Stomach (tissue), 8 donors: ENCODE measurements at regions not wholly inside any gene's neighbourhood (a gene's known extent, or its start where the extent isn't known, plus 50 kb on each side); places are given as distances from the start of the nearest gene placed in this dataset.

Experiments used
- DNase-seq, 2 donors: peaks; one replicate each; pipeline versions ENCODE4 v3.0.0 to v3.0.0-alpha.2; 2013 to 2019
- H3K27ac ChIP-seq, 5 donors: fragments of 200-600 bp in 4 of 5; sonication (generic) in 4 of 5; one replicate each; pipeline ENCODE4 v1.5.1; 2013 to 2019; ENCODE audit warnings: mild to moderate bottlenecking in 1 of 5, moderate library complexity in 1 of 5
- H3K27me3 ChIP-seq, 3 donors: fragments of 200-600 bp; sonication (generic); one replicate each; pipeline ENCODE4 v1.5.1; 2017 to 2019; ENCODE audit warnings: mixed run types in 1 of 3
- H3K36me3 ChIP-seq, 4 donors: fragments of 200-600 bp; sonication (generic); 1 replicate in 3 of 4; 2 replicates in 1 of 4; pipeline ENCODE4 v1.5.1; 2016 to 2019
- H3K4me1 ChIP-seq, 4 donors: fragments of 200-600 bp; sonication (generic); one replicate each; pipeline ENCODE4 v1.5.1; 2016 to 2019
- H3K4me3 ChIP-seq, 4 donors: fragments of 200-600 bp; sonication (generic) in 3 of 4; one replicate each; pipeline ENCODE4 v1.5.1; 2016 to 2019; ENCODE audit warnings: mild to moderate bottlenecking in 1 of 4
- H3K9me3 ChIP-seq, 4 donors: fragments of 200-600 bp; sonication (generic); one replicate each; pipeline ENCODE4 v1.5.1; 2016 to 2019
- EP300 ChIP-seq: sonication (generic); formaldehyde crosslinking; IDR thresholded peaks from one replicate; pipeline ENCODE4 v1.6.1; 2017; ENCODE audit warnings: antibody characterized with exemption
- POLR2A ChIP-seq, 4 donors: fragments of 450-650 bp; IDR thresholded peaks; one replicate each; pipeline ENCODE4 v1.6.1; 2016; ENCODE audit warnings: antibody characterized with exemption in 4 of 4, control low read depth in 2 of 4, mild to moderate bottlenecking in 1 of 4, moderate library complexity in 1 of 4
- POLR2AphosphoS5 ChIP-seq, 3 donors: sonication (generic); formaldehyde crosslinking; IDR thresholded peaks; one replicate each; pipeline ENCODE4 v1.6.1; 2016; ENCODE audit warnings: antibody characterized with exemption in 3 of 3
- WGBS, 5 donors: extraction: QIAGEN DNeasy Blood & Tissue Kit in 3 of 5; methylation state at CpG; one replicate each; pipeline versions ENCODE4 v1.1.5 to v1.1.7; 2013 to 2018; 5-methylcytosine and 5-hydroxymethylcytosine counted together
- intact Hi-C: fragments of 100-400 bp; cut with DNase I; formaldehyde crosslinking; loops from one replicate; pipeline ENCODE4 v1.15.1; 2023; ENCODE audit warnings: low total_unique reads
- TF ChIP-seq, protein P1 (sequence below), 7 experiments: fragments of 450-650 bp in 4 of 7; fragments of 200-600 bp in 3 of 7; sonication (generic) in 3 of 7; IDR thresholded peaks; one replicate each; pipeline ENCODE4 v1.5.1; 2016 to 2019; ENCODE audit warnings: antibody characterized with exemption in 7 of 7, control low read depth in 2 of 7, mild to moderate bottlenecking in 1 of 7
- donor health status: healthy with polysubstance abuse.
- donor health status: Bipolar disorder and iron deficiency.
- donor health status: healthy.

DNA sequence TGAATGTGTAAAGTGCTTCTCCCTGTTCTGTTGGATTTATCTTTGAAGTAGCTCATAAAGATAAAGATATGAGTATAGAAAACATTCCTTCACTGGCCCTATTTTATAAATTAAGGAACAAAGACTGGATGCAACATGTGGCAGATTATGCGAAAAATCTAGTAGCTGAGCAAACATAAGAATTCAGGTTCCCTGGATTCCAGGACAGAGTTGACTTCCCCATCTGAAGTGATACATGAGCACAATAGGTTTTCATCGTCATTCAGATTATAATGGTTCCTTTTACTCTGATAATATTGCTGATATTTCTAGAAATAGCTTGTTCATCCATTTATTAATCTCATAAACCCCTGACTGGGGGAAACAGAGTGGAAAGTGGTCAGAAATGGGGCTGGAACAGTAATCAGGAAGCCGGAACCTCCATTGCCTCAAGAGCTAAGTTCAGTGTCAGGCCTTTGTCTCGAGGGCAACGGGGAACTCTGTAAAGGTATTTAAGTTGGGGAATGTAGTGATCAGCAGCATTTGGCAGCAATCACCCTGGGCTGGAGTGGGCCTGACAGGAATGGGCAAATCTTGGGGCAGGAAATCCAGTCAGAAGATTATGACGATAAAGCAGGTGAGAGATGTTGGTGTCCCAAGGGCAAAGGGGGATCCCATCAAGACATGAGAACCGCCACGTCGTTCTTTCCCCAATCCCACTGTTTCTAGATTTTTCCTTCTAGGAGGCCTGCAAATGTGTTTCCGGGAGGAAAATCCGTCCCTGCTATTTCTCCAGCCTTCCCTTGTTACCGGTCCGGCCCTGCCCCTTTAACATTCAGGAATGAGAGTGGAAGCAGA is 232.5 kb upstream of the SERP2 start:
- 26 to 40% (median 31%) methylated on average over 13 of the region's 13 CpGs for WGBS, 5 donors
- no peak for TF ChIP-seq POLR2AphosphoS5 (IDR thresholded peaks at IDR 0.05)
- TF ChIP-seq EP300, result no peak
- TF ChIP-seq, protein P1, sequence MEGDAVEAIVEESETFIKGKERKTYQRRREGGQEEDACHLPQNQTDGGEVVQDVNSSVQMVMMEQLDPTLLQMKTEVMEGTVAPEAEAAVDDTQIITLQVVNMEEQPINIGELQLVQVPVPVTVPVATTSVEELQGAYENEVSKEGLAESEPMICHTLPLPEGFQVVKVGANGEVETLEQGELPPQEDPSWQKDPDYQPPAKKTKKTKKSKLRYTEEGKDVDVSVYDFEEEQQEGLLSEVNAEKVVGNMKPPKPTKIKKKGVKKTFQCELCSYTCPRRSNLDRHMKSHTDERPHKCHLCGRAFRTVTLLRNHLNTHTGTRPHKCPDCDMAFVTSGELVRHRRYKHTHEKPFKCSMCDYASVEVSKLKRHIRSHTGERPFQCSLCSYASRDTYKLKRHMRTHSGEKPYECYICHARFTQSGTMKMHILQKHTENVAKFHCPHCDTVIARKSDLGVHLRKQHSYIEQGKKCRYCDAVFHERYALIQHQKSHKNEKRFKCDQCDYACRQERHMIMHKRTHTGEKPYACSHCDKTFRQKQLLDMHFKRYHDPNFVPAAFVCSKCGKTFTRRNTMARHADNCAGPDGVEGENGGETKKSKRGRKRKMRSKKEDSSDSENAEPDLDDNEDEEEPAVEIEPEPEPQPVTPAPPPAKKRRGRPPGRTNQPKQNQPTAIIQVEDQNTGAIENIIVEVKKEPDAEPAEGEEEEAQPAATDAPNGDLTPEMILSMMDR (IDR thresholded peaks at IDR 0.05), result no peak
- TF ChIP-seq POLR2A (IDR thresholded peaks at IDR 0.05), result no peak
- intact Hi-C loops, result no loop called here
- no peaks in the 10 kb centered on the region for H3K27me3 ChIP-seq
- peak overlapping the region; percentile 90 to 97 (median 93) for H3K27ac ChIP-seq
- no peaks in the 10 kb centered on the region for H3K36me3 ChIP-seq
- peak overlapping the region; percentile 32 to 52 (median 50) for H3K4me3 ChIP-seq
- H3K9me3 ChIP-seq, result no peaks in the 10 kb centered on the region
- peak in 1 of 2 donors; percentile 53 for DNase-seq
- H3K4me1 ChIP-seq, result peaks cover 12 to 42% (median 18%) of the 10 kb centered on the region in 4 donors

DNA sequence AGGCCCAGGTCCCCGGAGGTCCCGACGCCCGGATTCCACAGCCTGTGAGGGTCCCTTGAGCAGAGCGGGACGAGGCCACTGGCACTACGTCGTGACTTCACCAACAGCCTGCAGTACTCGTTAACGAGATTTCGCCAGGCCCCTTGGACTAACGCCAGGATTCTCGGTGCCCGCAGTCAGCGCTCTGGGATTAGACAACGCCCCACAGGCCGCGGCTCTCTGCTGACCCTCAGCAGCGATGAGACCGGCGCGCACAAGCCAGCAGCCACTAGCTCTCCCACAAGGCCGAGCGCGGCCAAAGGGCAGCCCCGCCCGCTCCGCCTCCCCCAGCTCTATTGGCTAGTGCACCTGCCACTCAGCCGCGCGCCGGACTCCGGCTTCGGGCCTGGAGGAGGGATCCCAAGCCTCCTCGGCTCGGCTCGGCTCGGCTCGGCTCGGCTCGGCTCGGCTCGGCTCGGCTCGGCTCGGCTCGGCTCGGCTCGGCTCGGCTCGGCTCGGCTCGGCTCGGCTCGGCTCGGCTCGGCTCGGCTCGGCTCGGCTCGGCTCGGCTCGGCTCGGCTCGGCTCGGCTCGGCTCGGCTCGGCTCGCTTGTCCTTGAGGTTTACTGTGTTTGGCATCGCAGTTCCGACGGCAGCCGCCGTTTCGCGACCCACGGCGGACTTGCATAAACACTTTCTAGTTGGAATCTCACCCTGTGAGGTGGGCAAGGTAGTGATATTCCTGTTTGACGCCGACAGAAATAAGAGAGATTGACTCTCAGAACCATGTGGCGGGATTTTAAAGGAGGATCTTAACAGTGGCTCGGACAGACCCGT is 231.7 kb upstream of the SERP2 start:
- TF ChIP-seq, protein P1 (IDR thresholded peaks at IDR 0.05), result peak in 3 of 7 experiments; percentile 7 to 25 (median 15)
- TF ChIP-seq POLR2A (IDR thresholded peaks at IDR 0.05) (peak in 2 of 4 donors; percentile 6 to 60), EP300 (no peak), POLR2AphosphoS5 (IDR thresholded peaks at IDR 0.05) (peak; percentile 86 to 97 (median 97))
- H3K36me3 ChIP-seq, result no peaks in the 10 kb centered on the region
- H3K4me3 ChIP-seq, result peak overlapping the region; percentile 46 to 55 (median 50)
- no peaks in the 10 kb centered on the region for H3K9me3 ChIP-seq
- 0 to 1% (median 0%) methylated on average over 13 to 78 of the region's 84 CpGs for WGBS, 5 donors
- H3K4me1 ChIP-seq, result peaks cover 12 to 42% (median 18%) of the 10 kb centered on the region in 4 donors
- intact Hi-C loops, result no loop called here
- H3K27me3 ChIP-seq, result no peaks in the 10 kb centered on the region
- DNase-seq, result peak; percentile 99
- peak overlapping the region; percentile 90 to 97 (median 93) for H3K27ac ChIP-seq

DNA sequence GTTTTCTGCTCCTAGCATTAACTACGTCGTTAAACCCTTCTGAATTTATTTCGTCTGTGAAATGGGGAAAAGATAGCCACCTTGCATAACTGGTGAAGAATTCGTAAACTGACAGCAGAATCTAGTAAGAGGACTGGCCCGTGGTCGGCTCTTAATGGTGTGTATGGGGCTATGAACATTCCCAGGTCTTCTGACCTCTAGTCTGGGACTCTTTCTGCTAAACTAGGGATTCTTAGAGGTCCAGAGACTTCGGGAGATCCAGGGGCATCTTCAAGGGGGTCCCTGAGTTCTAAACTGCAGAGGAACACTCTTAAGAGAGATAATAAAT is 231.1 kb upstream of the SERP2 start:
- Histone ChIP-seq H3K4me3 (peak overlapping the region; percentile 46 to 55 (median 50)), H3K4me1 (peaks cover 12 to 42% (median 18%) of the 10 kb centered on the region in 4 donors), H3K27ac (peak overlapping the region; percentile 83 to 93 (median 89)), H3K36me3 (no peaks in the 10 kb centered on the region), H3K9me3 (no peaks in the 10 kb centered on the region), H3K27me3 (no peaks in the 10 kb centered on the region)
- DNase-seq, result no peak
- TF ChIP-seq EP300 (no peak), POLR2AphosphoS5 (IDR thresholded peaks at IDR 0.05) (no peak), POLR2A (IDR thresholded peaks at IDR 0.05) (no peak)
- TF ChIP-seq, protein P1 (IDR thresholded peaks at IDR 0.05), result no peak
- intact Hi-C loops, result no loop called here
- 1 to 6% (median 5%) methylated on average over 7 of the region's 7 CpGs for WGBS, 5 donors

DNA sequence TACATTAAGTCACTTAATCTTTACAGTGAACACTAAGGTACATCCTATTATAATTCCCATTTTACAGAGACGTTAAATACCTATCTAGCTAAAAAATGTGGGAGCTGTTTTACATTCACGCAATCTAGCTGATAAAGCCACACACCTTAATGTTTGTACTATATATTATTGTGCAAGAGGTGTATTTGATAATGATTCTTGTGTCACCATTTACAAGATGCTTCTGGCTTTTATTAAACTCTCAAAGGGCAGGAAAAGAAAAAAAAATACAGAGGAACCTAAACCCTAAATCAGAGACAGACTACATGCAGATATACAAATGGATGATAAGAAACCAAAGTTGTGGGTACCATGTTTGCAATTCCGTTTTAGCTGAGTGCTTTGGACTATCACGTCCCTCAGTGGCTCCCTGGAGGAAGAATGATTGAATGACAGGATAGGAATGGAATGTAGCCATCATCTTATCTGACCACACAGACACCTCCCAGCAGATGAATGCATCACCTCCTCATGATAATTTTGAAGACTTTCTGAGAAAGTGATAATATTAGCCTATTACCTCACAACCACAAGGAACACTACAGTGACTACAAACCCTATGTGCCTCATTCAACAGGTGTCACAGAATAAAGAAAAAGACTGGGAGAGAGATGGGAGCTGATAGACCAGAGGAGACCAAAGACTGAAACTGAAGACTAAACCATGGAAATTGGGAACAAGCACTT is 230.5 kb upstream of the SERP2 start:
- intact Hi-C loops, result no loop called here

More for the DNA sequence above, 230.5 kb upstream of the SERP2 start:
- 35 to 53% (median 45%) methylated on average over 4 of the region's 4 CpGs for WGBS, 5 donors
- Histone ChIP-seq H3K27me3 (no peaks in the 10 kb centered on the region), H3K4me1 (peaks cover 12 to 42% (median 18%) of the 10 kb centered on the region in 4 donors), H3K9me3 (no peaks in the 10 kb centered on the region), H3K4me3 (peak overlapping the region; percentile 46 to 55 (median 50)), H3K36me3 (no peaks in the 10 kb centered on the region), H3K27ac (peak overlapping the region in 4 of 5 donors; percentile 88 to 93 (median 90))
- TF ChIP-seq EP300 (no peak), POLR2AphosphoS5 (IDR thresholded peaks at IDR 0.05) (no peak), POLR2A (IDR thresholded peaks at IDR 0.05) (no peak)
- TF ChIP-seq, protein P1 (IDR thresholded peaks at IDR 0.05), result no peak
- no peak for DNase-seq
